Astrocyte of the hippocampus (primary cell): ENCODE measurements at regions not wholly inside any gene's neighbourhood (a gene's known extent, or its start where the extent isn't known, plus 50 kb on each side); places are given as distances from the start of the nearest gene placed in this dataset.
A peak's percentile ranks its signal among the peaks of the same experiment; 100 is the strongest.

Experiments used
- DNase-seq: peaks from one replicate; pipeline ENCODE4 v3.0.0; 2011; ENCODE audit warnings: low read depth, low spot score

GRCh38 chr7:41367967-41368882, 334.7 kb downstream of the INHBA start:
- DNase-seq, result no peak

GRCh38 chr7:41351091-41351490, 351.8 kb downstream of the INHBA start:
- DNase-seq, result no peak

- DNase-seq, result no peak
Measured at GRCh38 chr7:41346878-41347277, 356.0 kb downstream of the INHBA start.

GRCh38 chr7:41339913-41340676, 362.8 kb downstream of the INHBA start:
- no peak for DNase-seq

- DNase-seq, result no peak
Measured at GRCh38 chr7:41336981-41337380, 365.9 kb downstream of the INHBA start.

- DNase-seq, result no peak
Measured at GRCh38 chr7:41336455-41336952, 366.4 kb downstream of the INHBA start.

- peak; percentile 28 for DNase-seq
Measured at GRCh38 chr7:41334071-41334862, 368.6 kb downstream of the INHBA start.

GRCh38 chr7:41333511-41333910, 369.4 kb downstream of the INHBA start:
- peak; percentile 86 for DNase-seq

GRCh38 chr7:41331194-41331593, 371.7 kb downstream of the INHBA start:
- no peak for DNase-seq

GRCh38 chr7:41328544-41328943, 374.3 kb downstream of the INHBA start:
- DNase-seq, result peak; percentile 33

GRCh38 chr7:41328131-41328530, 374.8 kb downstream of the INHBA start:
- DNase-seq, result no peak

- no peak for DNase-seq
Measured at GRCh38 chr7:41326616-41327015, 376.3 kb downstream of the INHBA start.

- DNase-seq, result peak; percentile 35
Measured at GRCh38 chr7:41323806-41324205, 379.1 kb downstream of the INHBA start.

GRCh38 chr7:41319581-41319980, 383.3 kb downstream of the INHBA start:
- no peak for DNase-seq

GRCh38 chr7:41316410-41316809, 386.5 kb downstream of the INHBA start:
- peak; percentile 34 for DNase-seq

GRCh38 chr7:41315764-41316163, 387.1 kb downstream of the INHBA start:
- DNase-seq, result no peak

GRCh38 chr7:41313171-41313570, 389.7 kb downstream of the INHBA start:
- DNase-seq, result no peak

- DNase-seq, result no peak
Measured at GRCh38 chr7:41312235-41312634, 390.7 kb downstream of the INHBA start.

- no peak for DNase-seq
Measured at GRCh38 chr7:41311301-41311700, 391.6 kb downstream of the INHBA start.

- DNase-seq, result no peak
Measured at GRCh38 chr7:41306486-41306885, 396.4 kb downstream of the INHBA start.

GRCh38 chr7:41305001-41305400, 397.9 kb downstream of the INHBA start:
- DNase-seq, result no peak

GRCh38 chr7:41303709-41304108, 399.2 kb downstream of the INHBA start:
- no peak for DNase-seq
